HEK293T (cell line): ENCODE measurements at regions not wholly inside any gene's neighbourhood (a gene's known extent, or its start where the extent isn't known, plus 50 kb on each side); places are given as distances from the start of the nearest gene placed in this dataset.

Experiments used
- CTCF ChIA-PET: fragments of 350-600 bp; formaldehyde crosslinking; extraction: SDS; loops from one replicate; lab custom pipeline; 2021; ENCODE audit warnings: antibody characterized with exemption, inconsistent platforms; lab: Yijun Ruan, JAX
- POLR2A ChIA-PET: fragments of 350-600 bp; formaldehyde crosslinking; extraction: SDS; loops from one replicate; lab custom pipeline; 2020; ENCODE audit warnings: antibody characterized with exemption, inconsistent platforms; lab: Yijun Ruan, JAX
- DNase-seq: peaks from one replicate; pipeline ENCODE4 v3.0.0; 2012; ENCODE audit warnings: mixed read lengths; ENCODE audit errors: extremely low spot score
- ARNT ChIP-seq: fragments of 450-650 bp; IDR thresholded peaks from 2 replicates; pipeline ENCODE4 v1.6.1; 2017; ENCODE audit warnings: mild to moderate bottlenecking
- BHLHE40 ChIP-seq: fragments of 450-650 bp; IDR thresholded peaks from 2 replicates; pipeline ENCODE4 v1.6.1; 2016; ENCODE audit warnings: mild to moderate bottlenecking, moderate library complexity, borderline replicate concordance
- CTBP1 ChIP-seq: fragments of 450-650 bp; IDR thresholded peaks from 2 replicates; pipeline ENCODE4 v1.6.1; 2016; ENCODE audit warnings: borderline replicate concordance
- ELF4 ChIP-seq: fragments of 450-650 bp; IDR thresholded peaks from 2 replicates; pipeline ENCODE4 v1.6.1; 2017; ENCODE audit warnings: antibody characterized with exemption
- FOXA1 ChIP-seq: fragments of 450-650 bp; IDR thresholded peaks from 2 replicates; pipeline ENCODE4 v1.6.1; 2016; ENCODE audit warnings: mild to moderate bottlenecking
- FOXK2 ChIP-seq: fragments of 450-650 bp; IDR thresholded peaks from 2 replicates; pipeline ENCODE4 v1.6.1; 2016; ENCODE audit warnings: mild to moderate bottlenecking
- FOXM1 ChIP-seq: fragments of 450-650 bp; IDR thresholded peaks from 2 replicates; pipeline ENCODE4 v1.6.1; 2017; ENCODE audit warnings: mild to moderate bottlenecking, borderline replicate concordance
- HDGF ChIP-seq: fragments of 450-650 bp; IDR thresholded peaks from 2 replicates; pipeline ENCODE4 v1.6.1; 2017; ENCODE audit warnings: antibody characterized with exemption, borderline replicate concordance
- L3MBTL2 ChIP-seq: fragments of 450-650 bp; conservative IDR thresholded peaks from 2 replicates; pipeline ENCODE4 v1.6.1; 2016; ENCODE audit warnings: mild to moderate bottlenecking
- LEF1 ChIP-seq: fragments of 450-650 bp; IDR thresholded peaks from 2 replicates; pipeline ENCODE4 v1.6.1; 2017; ENCODE audit warnings: mild to moderate bottlenecking, borderline replicate concordance
- NFRKB ChIP-seq: fragments of 450-650 bp; IDR thresholded peaks from 2 replicates; pipeline ENCODE4 v1.6.1; 2016; ENCODE audit warnings: mild to moderate bottlenecking, moderate library complexity
- SP1 ChIP-seq: fragments of 450-650 bp; IDR thresholded peaks from 2 replicates; pipeline ENCODE4 v1.6.1; 2017
- SUZ12 ChIP-seq: fragments of 450-650 bp; IDR thresholded peaks from 2 replicates; pipeline ENCODE4 v1.6.1; 2016; ENCODE audit warnings: mild to moderate bottlenecking
- TARDBP ChIP-seq: fragments of 450-650 bp; IDR thresholded peaks from 2 replicates; pipeline ENCODE4 v1.6.1; 2016
- ZNF384 ChIP-seq: fragments of 450-650 bp; IDR thresholded peaks from 2 replicates; pipeline ENCODE4 v1.6.1; 2016
- TF ChIP-seq, protein P1 (sequence below): fragments of 450-650 bp; IDR thresholded peaks from 2 replicates; pipeline ENCODE4 v1.6.1; 2016

DNA sequence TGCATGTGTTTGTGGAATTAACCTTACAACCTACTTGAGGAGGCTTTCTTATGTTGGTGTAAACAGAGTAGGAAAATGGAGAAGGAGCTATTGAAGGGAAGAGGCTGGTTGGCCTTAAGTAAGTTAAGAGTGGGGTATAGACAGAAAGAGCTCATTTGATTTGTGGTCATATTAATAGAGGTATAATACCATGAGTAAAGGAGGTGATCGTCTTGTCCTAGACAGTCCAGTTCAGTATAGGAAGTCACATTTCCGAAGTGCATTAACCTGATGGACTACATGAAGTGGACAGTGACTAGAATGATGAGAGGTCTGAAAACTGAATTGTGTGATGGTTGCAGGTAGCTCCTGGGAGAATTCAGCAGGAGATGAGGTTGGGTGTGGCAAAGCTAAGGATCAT, 215.4 kb upstream of the ZC3H12A start:
- DNase-seq, result no peak
- POLR2A ChIA-PET, result no interaction called here
- CTCF ChIA-PET, result no interaction called here
- TF ChIP-seq ARNT (no peak), HDGF (no peak), CTBP1 (no peak), BHLHE40 (no peak), ELF4 (no peak), FOXA1 (no peak), TARDBP (no peak)
- TF ChIP-seq, protein P1, sequence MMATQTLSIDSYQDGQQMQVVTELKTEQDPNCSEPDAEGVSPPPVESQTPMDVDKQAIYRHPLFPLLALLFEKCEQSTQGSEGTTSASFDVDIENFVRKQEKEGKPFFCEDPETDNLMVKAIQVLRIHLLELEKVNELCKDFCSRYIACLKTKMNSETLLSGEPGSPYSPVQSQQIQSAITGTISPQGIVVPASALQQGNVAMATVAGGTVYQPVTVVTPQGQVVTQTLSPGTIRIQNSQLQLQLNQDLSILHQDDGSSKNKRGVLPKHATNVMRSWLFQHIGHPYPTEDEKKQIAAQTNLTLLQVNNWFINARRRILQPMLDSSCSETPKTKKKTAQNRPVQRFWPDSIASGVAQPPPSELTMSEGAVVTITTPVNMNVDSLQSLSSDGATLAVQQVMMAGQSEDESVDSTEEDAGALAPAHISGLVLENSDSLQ, result no peak

DNA sequence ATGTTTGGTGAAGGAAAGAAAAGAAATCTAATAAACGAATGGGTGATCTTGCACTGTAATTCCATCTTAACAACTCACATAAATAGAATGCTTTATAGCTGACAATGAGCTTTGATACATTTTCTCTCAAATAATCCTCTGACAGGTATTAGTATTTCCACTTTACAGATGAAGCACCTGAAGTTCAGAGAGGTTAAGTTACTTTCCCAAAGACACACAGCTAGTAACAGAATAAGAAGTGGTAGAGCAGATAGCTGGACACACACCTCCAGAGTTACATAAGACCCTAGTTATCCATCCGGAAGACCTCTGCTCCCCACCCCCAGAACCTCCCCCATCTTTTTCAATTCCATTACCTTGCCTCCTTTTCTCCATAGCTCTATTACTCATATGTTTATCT, 213.3 kb upstream of the ZC3H12A start:
- DNase-seq, result no peak
- no peak for TF ChIP-seq CTBP1
- no peak for TF ChIP-seq LEF1
- ChIA-PET POLR2A (no interaction called here), CTCF (no interaction called here)

DNA sequence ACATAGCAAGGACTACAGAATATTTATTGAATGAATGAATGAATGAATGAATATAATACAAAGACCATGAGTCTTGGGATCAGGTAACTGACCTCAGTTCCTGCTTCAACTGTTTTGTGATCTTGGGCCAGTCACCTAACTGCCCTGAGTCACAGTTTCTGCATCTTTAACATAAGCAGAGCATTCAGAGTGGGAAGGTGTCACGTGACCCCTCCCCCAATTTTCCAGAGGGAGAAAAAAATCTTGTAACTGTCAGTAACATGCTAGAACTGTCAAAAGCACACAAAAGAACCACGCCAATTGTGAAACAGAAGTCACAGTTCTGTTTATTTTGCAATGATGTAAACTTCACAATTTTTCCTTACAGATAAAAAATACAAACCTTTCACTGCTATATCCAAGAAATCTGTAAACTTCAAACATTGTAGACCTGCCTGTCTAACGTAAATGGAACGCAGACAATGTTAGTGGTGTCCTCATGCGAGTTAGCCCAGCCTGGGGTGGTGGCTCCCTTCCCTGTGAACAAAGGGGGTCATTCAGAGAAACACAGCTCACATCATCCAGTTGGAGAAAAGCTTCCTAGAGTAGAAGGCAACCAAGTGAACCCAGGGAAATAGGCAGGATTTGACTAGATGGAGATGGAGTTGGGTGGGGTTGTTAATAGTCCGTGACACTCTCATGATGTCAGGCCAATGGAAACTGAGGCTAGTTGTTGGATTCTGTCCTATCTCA, 211.8 kb upstream of the ZC3H12A start:
- CTCF ChIA-PET, result no interaction called here
- no peak for TF ChIP-seq CTBP1
- no peak for TF ChIP-seq LEF1
- no peak for TF ChIP-seq L3MBTL2
- POLR2A ChIA-PET, result no interaction called here
- DNase-seq, result no peak

DNA sequence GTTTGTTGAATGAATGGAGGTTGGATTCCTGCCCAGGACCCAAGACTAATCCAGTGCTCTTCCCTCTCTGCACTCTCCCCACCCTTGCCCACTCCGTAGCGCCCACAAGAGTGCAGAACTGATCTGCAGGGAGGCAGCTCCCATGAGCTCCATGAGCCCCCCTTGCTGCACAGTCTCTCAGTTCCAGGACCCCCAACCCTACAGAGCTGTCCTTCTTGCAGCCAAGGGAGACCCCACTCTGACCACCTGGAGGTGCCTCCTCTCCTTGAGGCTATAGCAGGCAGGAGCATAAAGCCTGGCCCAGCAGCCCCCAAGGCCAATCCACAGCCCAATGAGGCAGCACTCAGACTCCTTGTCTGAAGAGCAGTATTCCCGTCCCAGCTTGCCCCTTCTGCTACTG, 209.2 kb upstream of the ZC3H12A start:
- DNase-seq, result no peak
- TF ChIP-seq FOXA1, result no peak
- TF ChIP-seq, protein P1, result no peak
- no peak for TF ChIP-seq L3MBTL2
- no peak for TF ChIP-seq ZNF384
- CTCF ChIA-PET, result no interaction called here
- POLR2A ChIA-PET, result no interaction called here

DNA sequence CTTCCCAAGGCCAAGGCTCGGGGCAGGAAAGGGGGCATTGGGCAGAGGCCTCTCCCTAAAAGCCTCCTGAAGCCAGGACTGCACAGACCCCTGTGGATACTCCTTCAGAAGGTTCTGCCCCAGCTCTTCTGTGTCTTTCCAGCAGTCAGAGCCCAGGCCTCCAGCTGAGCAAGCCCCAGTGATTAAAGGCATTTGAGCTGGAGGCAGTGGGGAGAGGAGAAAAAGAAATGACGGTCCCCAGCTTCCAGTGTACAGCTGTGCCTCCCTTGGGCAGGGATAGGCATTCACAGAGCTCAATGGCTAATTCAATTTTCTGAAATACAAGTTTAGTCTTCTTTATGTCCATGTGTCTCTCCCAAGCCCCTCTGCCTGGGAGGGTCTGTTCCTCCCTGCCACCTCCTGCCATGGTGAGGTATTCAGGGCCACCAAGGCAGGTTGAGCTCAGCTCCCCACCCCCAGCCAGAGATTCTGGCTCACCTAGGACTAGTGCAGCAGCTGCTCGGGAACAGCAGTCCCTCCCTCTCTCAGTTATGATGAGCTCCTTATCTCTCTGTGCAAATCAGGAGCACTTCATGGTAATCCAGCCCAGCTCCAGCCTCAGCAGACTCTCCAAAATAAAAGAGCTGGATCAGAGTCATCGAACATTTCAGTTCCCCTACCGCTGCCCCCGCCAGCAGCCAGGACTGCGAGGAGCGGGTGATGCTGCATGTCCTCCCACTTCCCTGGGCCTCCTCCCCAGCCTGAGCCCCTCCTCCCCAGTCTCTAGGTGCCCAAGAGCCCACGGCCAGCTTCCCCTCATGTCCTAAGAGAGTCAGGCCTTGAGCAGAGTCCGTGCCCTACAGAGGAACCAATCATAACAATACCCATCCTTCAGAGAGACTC, 208.4 kb upstream of the ZC3H12A start:
- TF ChIP-seq SUZ12 (no peak), TARDBP (no peak), NFRKB (no peak), ARNT (no peak), ELF4 (no peak), ZNF384 (no peak), LEF1 (no peak), FOXA1 (no peak), BHLHE40 (no peak), HDGF (no peak), CTBP1 (no peak), FOXM1 (no peak), L3MBTL2 (no peak), FOXK2 (no peak), SP1 (no peak)
- TF ChIP-seq, protein P1, result no peak
- POLR2A ChIA-PET, result no interaction called here
- CTCF ChIA-PET, result no interaction called here
- no peak for DNase-seq

DNA sequence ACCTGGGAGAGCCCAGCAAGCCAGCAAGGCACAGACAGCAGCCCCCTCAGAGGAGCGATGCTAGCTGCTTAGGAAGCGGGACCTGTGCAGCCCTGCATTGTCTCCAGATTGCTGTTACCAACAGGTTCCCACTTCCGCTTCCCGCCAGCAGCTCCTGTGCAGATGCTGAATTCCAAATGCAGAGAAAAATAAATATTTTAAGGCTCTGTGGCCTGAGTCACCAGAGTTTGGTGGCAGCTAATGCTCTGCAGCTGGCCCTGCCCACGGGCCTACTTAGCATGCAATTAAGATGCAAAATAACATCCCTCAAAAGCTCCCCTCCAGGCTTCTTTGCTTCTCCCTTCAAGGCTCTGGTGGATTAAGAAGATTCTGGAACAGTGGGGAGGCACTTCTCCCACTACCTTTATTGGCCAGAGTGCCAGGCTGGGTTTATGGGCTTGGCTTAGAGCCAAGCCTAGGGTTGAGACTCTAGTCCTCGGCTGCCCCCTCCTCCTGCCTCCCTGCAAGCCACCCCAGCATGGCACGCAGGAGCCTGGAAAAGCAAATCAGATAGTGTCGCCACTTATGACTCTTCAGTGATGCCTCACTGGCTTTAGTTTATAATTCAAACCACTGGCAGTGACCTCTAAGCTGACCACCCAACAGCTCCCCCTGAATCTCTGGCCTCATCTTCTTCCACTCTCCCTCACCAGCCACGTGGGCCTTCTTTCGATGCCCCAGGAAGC, 207.1 kb upstream of the ZC3H12A start:
- no peak for TF ChIP-seq SUZ12
- POLR2A ChIA-PET, result no interaction called here
- CTCF ChIA-PET, result no interaction called here
- DNase-seq, result no peak

DNA sequence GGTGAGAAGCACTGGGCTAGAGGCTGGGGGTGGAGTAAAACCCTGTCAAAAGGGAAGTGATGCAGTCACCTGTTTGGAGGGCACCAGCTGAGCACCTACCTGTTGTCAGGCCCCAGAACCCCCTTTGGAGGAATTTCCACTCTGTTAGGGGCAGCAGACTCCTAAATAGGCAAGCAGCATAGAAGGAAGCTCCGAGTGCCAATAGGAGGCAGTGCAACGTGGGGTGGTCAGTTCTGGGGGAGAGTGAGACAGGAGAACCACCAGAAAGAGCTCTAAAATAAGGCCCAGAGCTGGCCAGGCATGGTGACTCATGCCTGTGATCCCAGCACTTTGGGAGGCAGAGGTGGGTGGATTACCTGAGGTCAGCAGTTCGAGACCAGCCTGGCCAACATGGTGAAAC, 203.7 kb upstream of the ZC3H12A start:
- ChIA-PET POLR2A (no interaction called here), CTCF (no interaction called here)
- DNase-seq, result no peak
- TF ChIP-seq ZNF384 (no peak), FOXM1 (no peak), BHLHE40 (no peak), HDGF (no peak), CTBP1 (no peak), NFRKB (no peak), L3MBTL2 (no peak), SP1 (no peak), LEF1 (no peak), ARNT (no peak), ELF4 (no peak), FOXK2 (no peak)
